ENCODE measurements at regions not wholly inside any gene's neighbourhood (a gene's known extent, or its start where the extent isn't known, plus 50 kb on each side); places are given as distances from the start of the nearest gene placed in this dataset.

DNA sequence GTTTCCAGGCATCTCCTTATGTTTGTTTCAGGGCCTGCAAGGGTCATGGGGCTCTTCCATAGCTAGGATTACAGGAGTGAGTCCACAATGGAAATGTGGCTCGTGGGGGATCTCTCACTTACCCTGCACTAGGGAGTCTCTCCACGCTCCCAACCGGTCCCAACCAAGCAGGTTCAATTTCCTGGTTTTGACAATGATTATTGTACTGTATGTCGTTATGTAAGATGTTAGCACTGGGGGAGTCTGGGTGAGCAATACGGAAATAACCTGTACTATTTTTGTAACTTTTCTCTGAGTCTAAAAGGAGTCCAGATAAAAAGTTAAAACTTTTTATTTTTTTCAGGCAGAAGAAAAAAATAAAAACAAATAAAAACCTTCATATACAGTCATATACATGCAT is 325.7 kb upstream of the RGS6 start:
- no peak for TF ChIP-seq CTCF (IDR thresholded peaks at IDR 0.05)
- no peak for TF ChIP-seq POLR2A (IDR thresholded peaks at IDR 0.05)
- no peak for TF ChIP-seq EP300 (IDR thresholded peaks at IDR 0.05)

Data from stomach (tissue), 4 donors.